ENCODE measurements at regions not wholly inside any gene's neighbourhood (a gene's known extent, or its start where the extent isn't known, plus 50 kb on each side); places are given as distances from the start of the nearest gene placed in this dataset.

DNA sequence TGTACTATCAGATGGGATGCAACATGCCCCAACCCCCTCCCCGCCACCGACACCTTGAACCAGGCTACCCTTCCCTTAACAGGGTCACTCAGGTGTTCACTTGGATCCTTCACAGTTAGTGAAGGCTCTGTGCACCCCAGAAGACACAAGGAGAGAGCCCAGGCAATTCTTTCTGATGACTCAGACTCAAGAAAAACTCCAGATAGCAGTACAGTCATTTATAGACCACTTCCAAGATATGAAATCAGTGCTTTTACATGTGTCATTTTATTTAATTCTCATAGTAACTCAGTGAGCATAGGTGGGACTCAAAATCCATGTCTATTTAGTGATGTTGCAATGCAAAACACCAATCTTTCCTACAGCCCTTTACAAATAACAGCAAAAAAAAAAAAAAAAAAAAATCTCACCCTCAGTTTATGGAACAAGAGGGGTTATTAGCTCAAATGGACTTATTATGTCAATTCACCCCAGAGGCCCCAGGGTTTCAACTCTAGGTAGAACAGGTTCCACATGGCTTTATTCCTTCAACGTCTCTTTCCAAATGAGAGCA lies 71.9 kb downstream of the FOXD1 start:
- H3K4me3 ChIP-seq (ENCODE audit: low read depth, low read length) = no peak overlapping the region
- DNase-seq (ENCODE audit: low read depth) = peak; percentile 67
- TF ChIP-seq, protein P1, sequence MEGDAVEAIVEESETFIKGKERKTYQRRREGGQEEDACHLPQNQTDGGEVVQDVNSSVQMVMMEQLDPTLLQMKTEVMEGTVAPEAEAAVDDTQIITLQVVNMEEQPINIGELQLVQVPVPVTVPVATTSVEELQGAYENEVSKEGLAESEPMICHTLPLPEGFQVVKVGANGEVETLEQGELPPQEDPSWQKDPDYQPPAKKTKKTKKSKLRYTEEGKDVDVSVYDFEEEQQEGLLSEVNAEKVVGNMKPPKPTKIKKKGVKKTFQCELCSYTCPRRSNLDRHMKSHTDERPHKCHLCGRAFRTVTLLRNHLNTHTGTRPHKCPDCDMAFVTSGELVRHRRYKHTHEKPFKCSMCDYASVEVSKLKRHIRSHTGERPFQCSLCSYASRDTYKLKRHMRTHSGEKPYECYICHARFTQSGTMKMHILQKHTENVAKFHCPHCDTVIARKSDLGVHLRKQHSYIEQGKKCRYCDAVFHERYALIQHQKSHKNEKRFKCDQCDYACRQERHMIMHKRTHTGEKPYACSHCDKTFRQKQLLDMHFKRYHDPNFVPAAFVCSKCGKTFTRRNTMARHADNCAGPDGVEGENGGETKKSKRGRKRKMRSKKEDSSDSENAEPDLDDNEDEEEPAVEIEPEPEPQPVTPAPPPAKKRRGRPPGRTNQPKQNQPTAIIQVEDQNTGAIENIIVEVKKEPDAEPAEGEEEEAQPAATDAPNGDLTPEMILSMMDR (IDR thresholded peaks at IDR 0.05; ENCODE audit: insufficient read depth, low read length) = no peak

DNA sequence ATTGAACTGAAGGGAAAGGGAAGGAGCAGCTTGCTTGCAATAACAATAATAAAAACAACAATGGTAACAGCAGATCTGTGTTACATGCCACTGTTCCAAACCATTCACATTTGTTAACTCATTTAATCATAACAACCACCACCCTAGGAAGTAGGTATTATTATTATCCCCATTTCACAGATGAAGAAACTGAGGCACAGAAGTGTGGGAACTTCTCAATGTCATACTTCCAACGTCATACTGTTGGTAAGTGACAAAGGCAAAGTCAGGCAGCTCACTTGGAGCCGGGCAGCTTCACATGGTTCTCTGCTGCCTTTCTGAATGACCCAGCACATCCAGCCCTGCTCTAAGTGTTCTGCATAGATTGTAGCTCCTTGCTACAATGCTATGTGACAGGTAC lies 72.6 kb downstream of the FOXD1 start:
- no peak for DNase-seq (ENCODE audit: low read depth)
- TF ChIP-seq, protein P1 (IDR thresholded peaks at IDR 0.05; ENCODE audit: insufficient read depth, low read length) = no peak
- H3K4me3 ChIP-seq (ENCODE audit: low read depth, low read length) = no peak overlapping the region

DNA sequence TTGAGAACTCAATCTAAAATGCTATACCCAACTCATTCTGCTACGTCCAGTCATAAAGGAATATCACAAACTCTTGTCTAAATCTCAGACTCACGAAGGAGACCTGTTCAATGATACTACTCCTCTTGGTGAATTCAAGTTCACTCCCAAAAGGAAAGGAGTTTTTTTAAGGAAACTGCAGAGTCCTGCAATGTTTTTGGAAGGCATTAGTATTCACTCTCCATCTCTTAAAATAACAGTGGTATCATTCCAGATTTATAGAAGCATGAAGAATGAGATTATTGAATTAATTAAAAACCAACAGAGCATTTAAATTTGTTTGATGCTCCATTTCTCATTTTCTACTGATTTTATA lies 73.4 kb downstream of the FOXD1 start:
- DNase-seq (ENCODE audit: low read depth) = no peak
- no peak overlapping the region for H3K4me3 ChIP-seq (ENCODE audit: low read depth, low read length)
- TF ChIP-seq, protein P1 (IDR thresholded peaks at IDR 0.05; ENCODE audit: insufficient read depth, low read length) = no peak

DNA sequence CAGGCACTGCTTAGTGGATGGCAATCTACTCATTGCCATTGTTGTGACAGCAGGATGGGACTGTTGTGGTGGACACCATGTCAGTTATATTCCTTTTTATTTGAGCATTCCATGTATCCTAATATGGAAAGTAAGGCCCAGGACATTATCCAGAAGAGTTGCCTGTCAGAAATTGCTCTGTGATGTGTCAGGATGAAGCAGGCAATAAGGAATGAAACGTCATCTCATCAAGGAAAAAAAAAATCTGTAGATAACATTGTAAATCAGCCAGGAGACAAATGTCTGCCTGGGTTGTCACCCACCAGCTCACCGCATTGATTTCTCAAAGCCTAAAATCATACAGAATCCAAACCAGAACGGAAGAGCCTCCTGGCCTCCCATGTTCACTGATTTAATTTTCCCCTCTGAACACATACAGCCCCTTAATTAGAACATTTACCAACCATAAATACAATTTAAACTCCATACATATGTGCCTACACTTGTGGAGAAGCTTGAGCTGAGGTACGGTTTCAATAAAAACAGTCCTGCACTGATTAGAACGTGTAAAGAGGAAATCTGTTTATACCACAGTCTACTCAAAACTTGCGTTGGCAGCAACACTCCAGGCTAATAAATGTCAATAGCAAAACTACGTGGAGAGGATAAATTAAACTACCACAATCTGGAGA lies 73.9 kb downstream of the FOXD1 start:
- no peak overlapping the region for H3K4me3 ChIP-seq (ENCODE audit: low read depth, low read length)
- peak; percentile 75 for DNase-seq (ENCODE audit: low read depth)
- TF ChIP-seq, protein P1 (IDR thresholded peaks at IDR 0.05; ENCODE audit: insufficient read depth, low read length) = no peak

DNA sequence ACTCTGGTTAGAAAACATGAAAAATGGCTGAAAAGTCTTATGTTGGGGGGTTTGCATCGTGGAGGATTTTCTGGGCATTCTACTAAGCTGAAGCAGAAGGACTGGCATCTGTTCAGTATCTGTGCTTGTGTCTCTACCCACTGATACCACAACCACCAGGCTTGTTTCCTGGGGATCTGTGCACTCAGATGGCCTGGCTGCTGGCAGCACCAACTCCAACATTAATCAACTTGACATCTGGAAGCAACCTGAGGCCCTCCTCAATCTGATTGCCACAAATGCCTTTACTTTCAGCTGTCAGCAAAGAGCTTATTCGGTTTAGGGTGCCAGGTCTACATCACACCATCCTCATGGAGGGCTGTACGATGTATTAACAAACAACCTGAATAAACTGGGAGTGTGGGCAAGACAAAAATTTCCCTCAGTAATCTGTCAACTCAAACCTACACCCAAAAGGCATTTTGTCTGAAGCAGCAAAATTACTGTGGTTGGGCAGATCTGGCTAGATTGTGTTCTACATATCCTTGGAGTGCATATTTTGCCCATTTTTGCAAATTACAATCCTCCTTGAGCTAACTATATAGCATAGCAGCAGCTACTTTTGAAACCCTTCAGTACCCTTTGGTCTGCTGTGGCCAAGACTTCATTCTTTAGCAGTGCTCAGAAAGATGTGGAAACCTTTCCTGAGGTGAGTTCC lies 74.6 kb downstream of the FOXD1 start:
- DNase-seq (ENCODE audit: low read depth) = peak; percentile 51
- TF ChIP-seq, protein P1 (IDR thresholded peaks at IDR 0.05; ENCODE audit: insufficient read depth, low read length) = no peak
- no peak overlapping the region for H3K4me3 ChIP-seq (ENCODE audit: low read depth, low read length)

DNA sequence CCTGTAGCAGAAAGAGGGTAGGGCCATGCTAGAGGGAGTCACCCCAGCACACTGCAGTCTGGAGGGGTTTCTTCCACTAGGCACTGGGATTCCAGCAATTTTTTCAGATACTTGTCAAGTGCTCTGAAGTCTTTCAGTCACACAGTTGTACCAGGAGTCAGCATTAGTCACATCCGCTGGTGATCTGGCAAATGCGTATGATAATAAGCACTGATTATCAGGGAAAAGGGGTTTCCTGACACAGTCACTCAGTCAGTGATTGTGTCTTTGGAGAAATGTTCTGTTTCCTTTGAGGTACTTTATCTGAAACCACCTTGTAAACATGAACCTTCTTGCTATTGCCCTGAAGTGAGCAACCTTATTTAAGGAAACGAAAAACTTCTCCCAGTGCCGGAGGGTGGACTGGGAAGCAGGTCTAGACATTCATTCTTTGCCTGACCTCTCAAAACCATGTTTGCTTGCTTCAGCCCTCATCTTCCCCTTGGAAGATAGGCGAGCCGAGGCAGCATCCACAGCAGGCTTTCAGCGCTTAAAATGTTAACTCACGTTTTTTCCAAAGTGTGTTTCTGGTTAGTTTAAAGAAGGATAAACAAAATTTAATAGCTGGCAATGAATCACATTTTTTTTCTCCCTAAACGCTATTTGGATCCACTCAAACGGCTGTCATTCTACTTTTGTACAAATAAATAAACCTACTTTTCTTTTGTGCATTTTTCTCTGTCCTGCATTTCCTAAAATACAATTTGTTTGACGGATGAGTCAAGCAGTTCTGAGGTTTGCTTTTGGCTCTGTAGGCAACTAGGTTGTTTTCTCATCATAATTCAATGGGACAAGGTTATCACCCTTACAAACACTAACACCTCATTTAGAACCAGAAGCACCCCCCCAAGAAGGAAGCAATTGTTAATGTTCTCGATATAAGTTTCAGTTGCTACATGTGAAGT lies 77.7 kb downstream of the FOXD1 start:
- TF ChIP-seq, protein P1 (IDR thresholded peaks at IDR 0.05; ENCODE audit: insufficient read depth, low read length) = no peak
- H3K4me3 ChIP-seq (ENCODE audit: low read depth, low read length) = no peak overlapping the region
- peak; percentile 67 for DNase-seq (ENCODE audit: low read depth)

All from fibroblast of the aortic adventitia (primary cell).